Ishikawa (cell line): ENCODE measurements at regions not wholly inside any gene's neighbourhood (a gene's known extent, or its start where the extent isn't known, plus 50 kb on each side); places are given as distances from the start of the nearest gene placed in this dataset.

Experiments
- CEBPB ChIP-seq: IDR thresholded peaks from 2 replicates; pipeline ENCODE4 v1.6.1; 2012
- CREB1 ChIP-seq: IDR thresholded peaks from 2 replicates; pipeline ENCODE4 v1.6.1; 2012; ENCODE audit warnings: low read depth
- EGR1 ChIP-seq: IDR thresholded peaks from 2 replicates; pipeline ENCODE4 v1.6.1; 2012
- EP300 ChIP-seq: IDR thresholded peaks from 2 replicates; pipeline ENCODE4 v1.6.1; 2012; ENCODE audit warnings: borderline replicate concordance
- FOXM1 ChIP-seq: IDR thresholded peaks from 2 replicates; pipeline ENCODE4 v1.6.1; 2012; ENCODE audit warnings: low read depth, borderline replicate concordance
- NFIC ChIP-seq: IDR thresholded peaks from 2 replicates; pipeline ENCODE4 v1.6.1; 2012
- RAD21 ChIP-seq: IDR thresholded peaks from 2 replicates; pipeline ENCODE4 v1.6.1; 2012; ENCODE audit warnings: low read depth
- REST ChIP-seq: IDR thresholded peaks from 2 replicates; pipeline ENCODE4 v1.6.1; 2012; ENCODE audit warnings: low read depth, mild to moderate bottlenecking
- TAF1 ChIP-seq: IDR thresholded peaks from 2 replicates; pipeline ENCODE4 v1.6.1; 2012; ENCODE audit warnings: low read depth, mild to moderate bottlenecking
- TCF12 ChIP-seq: IDR thresholded peaks from 2 replicates; pipeline ENCODE4 v1.6.1; 2012; ENCODE audit warnings: low read depth
- TEAD4 ChIP-seq: IDR thresholded peaks from 2 replicates; pipeline ENCODE4 v1.6.1; 2012
- USF1 ChIP-seq: IDR thresholded peaks from 2 replicates; pipeline ENCODE4 v1.6.1; 2012
- YY1 ChIP-seq: IDR thresholded peaks from 2 replicates; pipeline ENCODE4 v1.6.1; 2012; ENCODE audit warnings: low read depth
- ZBTB7A ChIP-seq: IDR thresholded peaks from 2 replicates; pipeline ENCODE4 v1.6.1; 2012; ENCODE audit warnings: low read depth
- TF ChIP-seq, protein P1 (sequence below): IDR thresholded peaks from 2 replicates; pipeline ENCODE4 v1.6.1; 2012

DNA sequence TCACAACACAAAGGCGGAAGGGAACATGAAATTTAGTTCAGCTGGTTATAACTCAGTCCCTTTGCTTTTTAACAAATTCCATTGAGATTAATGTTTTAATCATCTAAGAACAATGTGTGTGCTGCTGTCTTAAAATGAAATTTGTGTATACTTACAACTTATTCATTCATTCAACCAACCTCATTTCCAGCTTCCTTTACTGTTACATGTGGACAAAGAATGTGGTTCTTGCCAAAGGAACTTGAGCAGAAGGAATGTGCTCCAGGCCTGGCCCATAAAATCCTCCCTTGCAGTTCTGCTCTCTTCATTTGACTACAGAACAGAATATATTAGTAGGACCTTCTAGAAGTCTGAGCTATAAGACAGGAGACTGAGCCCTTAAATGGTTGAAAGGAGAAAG is 176.8 kb upstream of the GLRA2 start:
- TF ChIP-seq FOXM1 (no peak), USF1 (no peak), TEAD4 (no peak), CREB1 (no peak), REST (no peak)

GRCh38 chrX:14351611-14352303 is 177.6 kb upstream of the GLRA2 start:
- TF ChIP-seq TEAD4: no peak
- no peak for TF ChIP-seq FOXM1
- TF ChIP-seq YY1: no peak
- no peak for TF ChIP-seq TCF12
- no peak for TF ChIP-seq ZBTB7A
- TF ChIP-seq EP300: no peak
- TF ChIP-seq CREB1: no peak
- TF ChIP-seq CEBPB: no peak
- TF ChIP-seq REST: no peak
- TF ChIP-seq RAD21: no peak
- no peak for TF ChIP-seq USF1
- TF ChIP-seq, protein P1, sequence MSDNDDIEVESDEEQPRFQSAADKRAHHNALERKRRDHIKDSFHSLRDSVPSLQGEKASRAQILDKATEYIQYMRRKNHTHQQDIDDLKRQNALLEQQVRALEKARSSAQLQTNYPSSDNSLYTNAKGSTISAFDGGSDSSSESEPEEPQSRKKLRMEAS: no peak
- no peak for TF ChIP-seq NFIC
- no peak for TF ChIP-seq TAF1
- TF ChIP-seq EGR1: no peak

DNA sequence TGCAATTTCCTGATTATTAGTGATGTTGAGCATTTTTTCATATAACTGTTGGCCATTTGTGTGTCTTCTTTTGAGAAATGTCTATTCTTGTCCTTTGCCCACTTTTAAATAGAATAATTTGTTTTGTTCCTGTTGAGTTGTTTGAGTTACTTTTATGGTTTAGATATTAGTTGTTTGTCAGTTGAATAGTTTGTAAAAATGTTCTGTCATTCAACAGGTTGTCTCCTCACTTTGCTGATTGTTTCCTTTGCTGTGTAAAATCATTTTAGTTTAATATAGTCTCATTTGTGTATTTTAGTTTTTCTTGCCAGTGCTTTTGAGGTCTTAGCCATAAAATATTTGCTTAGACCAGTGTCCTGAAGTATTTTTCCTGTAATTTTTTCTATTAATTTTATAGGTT is 181.8 kb upstream of the GLRA2 start:
- TF ChIP-seq EGR1 (no peak), TAF1 (no peak), EP300 (no peak), USF1 (no peak), YY1 (no peak), RAD21 (no peak), CEBPB (no peak), TCF12 (no peak)

DNA sequence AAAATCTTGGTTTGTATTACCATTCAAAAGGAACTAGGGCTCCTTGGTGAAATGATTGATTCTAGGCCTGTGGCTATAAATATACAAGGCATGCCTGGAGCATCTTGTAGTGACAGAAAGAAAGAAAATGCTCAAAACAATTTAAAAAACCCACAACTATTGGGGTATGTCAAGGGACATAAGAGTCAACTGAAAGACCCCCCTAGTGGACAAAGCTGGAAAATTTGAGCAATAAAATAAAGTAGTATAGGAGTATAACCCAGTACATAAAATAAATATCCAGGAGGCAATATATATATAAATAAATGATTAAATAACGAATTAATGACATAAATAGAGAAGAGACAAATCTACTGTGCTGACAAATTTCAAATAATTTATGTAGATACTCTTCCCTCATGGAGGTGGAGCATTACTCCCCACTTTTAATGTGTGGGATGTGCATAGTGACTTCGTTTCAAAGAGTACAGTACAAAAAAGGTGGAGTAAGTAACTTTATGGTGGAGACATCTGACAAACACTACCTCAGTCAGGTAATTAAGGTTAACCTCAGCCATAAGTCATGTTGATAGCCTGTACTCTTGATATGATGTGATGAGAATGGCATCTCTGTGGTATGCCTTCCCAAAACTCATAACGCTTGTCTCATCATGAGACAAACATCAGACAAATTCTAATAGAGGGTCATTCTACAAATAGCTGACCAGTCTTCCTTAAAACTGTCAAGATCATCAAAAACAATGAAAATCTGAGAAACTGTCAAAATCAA is 185.0 kb upstream of the GLRA2 start:
- TF ChIP-seq NFIC (no peak), EP300 (no peak), ZBTB7A (no peak), REST (no peak), FOXM1 (no peak), CEBPB (no peak), CREB1 (no peak), TEAD4 (no peak)
- TF ChIP-seq, protein P1: no peak
